Lower lobe of right lung (tissue), 2 donors: ENCODE measurements at regions not wholly inside any gene's neighbourhood (a gene's known extent, or its start where the extent isn't known, plus 50 kb on each side); places are given as distances from the start of the nearest gene placed in this dataset.

Experiments
- ATAC-seq, 2 donors: fragments of 200-7000 bp; cut with Tn5 transposase; one replicate each; pipeline ENCODE4 v1.9.1; 2020 to 2022; ENCODE audit warnings: mild to moderate bottlenecking in 2 of 2, moderate library complexity in 2 of 2
- DNase-seq: peaks from one replicate; pipeline ENCODE4 v3.0.0-alpha.2; 2020
- H3K27ac ChIP-seq: fragments of 200-600 bp; one replicate; pipeline ENCODE4 v1.8.0; 2022
- H3K27me3 ChIP-seq: fragments of 200-600 bp; one replicate; pipeline ENCODE4 v1.8.0; 2022; ENCODE audit warnings: low read depth
- H3K36me3 ChIP-seq: fragments of 200-600 bp; one replicate; pipeline ENCODE4 v1.8.0; 2022; ENCODE audit warnings: mild to moderate bottlenecking
- H3K4me1 ChIP-seq: fragments of 200-600 bp; one replicate; pipeline ENCODE4 v1.8.0; 2022
- H3K4me3 ChIP-seq: fragments of 200-600 bp; one replicate; pipeline ENCODE4 v1.8.0; 2022; ENCODE audit warnings: mild to moderate bottlenecking
- H3K9me3 ChIP-seq: fragments of 200-600 bp; one replicate; pipeline ENCODE4 v1.8.0; 2022
- intact Hi-C: fragments of 100-400 bp; cut with DNase I; formaldehyde crosslinking; loops from one replicate; pipeline ENCODE4 v1.11.0; 2022
- TF ChIP-seq, protein P1 (sequence below): fragments of 200-600 bp; IDR thresholded peaks from one replicate; pipeline ENCODE4 v1.8.0; 2022; ENCODE audit warnings: antibody characterized with exemption, mild to moderate bottlenecking
- donor health status: DM: no; HTN: yes; CAD: no; lungs with severe emphysema.

DNA sequence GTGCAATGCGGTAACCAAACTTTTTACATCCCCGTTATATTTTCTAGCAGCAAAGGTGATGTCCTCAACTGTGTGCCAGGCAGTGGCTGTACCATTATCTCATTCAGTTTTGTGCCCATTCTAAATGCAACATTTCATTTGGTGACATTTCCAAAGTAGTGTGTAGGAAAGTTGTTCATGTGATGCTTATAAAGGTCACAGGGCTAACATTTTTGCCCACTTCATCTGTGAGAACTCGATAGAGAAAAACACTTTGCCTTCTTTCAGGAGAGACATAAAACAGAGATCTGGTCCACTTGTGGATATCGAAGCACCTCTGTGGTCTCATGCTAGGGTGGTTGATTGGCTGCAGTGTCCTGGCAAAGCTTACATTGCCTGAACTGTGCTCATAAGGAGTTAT lies 414.2 kb upstream of the PDE3A start:
- TF ChIP-seq, protein P1, sequence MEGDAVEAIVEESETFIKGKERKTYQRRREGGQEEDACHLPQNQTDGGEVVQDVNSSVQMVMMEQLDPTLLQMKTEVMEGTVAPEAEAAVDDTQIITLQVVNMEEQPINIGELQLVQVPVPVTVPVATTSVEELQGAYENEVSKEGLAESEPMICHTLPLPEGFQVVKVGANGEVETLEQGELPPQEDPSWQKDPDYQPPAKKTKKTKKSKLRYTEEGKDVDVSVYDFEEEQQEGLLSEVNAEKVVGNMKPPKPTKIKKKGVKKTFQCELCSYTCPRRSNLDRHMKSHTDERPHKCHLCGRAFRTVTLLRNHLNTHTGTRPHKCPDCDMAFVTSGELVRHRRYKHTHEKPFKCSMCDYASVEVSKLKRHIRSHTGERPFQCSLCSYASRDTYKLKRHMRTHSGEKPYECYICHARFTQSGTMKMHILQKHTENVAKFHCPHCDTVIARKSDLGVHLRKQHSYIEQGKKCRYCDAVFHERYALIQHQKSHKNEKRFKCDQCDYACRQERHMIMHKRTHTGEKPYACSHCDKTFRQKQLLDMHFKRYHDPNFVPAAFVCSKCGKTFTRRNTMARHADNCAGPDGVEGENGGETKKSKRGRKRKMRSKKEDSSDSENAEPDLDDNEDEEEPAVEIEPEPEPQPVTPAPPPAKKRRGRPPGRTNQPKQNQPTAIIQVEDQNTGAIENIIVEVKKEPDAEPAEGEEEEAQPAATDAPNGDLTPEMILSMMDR = no peak
- Histone ChIP-seq H3K27ac (no peak overlapping the region), H3K9me3 (no peaks in the 10 kb centered on the region), H3K4me1 (no peaks in the 10 kb centered on the region), H3K36me3 (no peaks in the 10 kb centered on the region), H3K4me3 (no peak overlapping the region), H3K27me3 (no peaks in the 10 kb centered on the region)
- ATAC-seq (no peak), DNase-seq (no peak)
- intact Hi-C loops = no loop called here

DNA sequence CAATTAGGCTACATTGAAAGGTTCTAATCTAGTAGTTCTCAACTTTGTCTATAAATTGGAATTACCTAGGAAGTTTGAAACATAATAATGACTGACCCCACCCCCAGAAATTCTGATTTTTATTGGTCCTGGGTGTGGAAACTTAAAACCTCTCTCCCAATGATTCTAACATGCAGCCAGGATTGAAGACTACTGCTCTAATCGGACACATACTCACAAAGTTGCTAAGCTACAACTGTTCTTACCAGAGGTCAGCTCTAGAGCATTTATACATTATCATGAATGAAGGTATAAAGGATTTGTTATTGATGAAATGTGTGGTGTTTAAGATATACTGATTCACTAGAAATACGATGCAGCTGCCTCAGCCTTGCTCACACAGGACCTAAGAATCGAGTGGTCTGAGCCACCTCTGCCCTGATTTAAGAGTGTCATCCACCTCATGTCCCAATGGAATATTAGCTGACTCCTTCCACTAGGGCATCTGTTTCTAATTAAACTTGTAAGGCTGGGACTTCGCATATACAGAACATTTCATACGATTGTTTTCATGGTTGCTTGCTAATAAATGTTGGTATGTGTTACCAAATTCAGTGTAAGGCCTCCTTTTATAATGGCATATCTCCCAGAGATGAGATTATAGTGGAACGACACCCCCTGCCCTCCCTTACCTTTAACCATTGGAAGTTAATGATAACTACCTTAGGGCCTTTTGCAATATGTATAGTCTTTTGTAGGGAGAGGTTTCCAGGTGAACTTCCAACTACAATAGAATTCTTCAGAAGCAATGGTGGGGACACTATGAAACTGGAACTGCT lies 410.8 kb upstream of the PDE3A start:
- no peak for DNase-seq
- TF ChIP-seq, protein P1 = no peak
- Histone ChIP-seq H3K4me1 (no peaks in the 10 kb centered on the region), H3K27me3 (no peaks in the 10 kb centered on the region), H3K27ac (no peak overlapping the region), H3K4me3 (no peak overlapping the region), H3K36me3 (no peaks in the 10 kb centered on the region), H3K9me3 (no peaks in the 10 kb centered on the region)
- intact Hi-C loops = no loop called here
- ATAC-seq = no peak

DNA sequence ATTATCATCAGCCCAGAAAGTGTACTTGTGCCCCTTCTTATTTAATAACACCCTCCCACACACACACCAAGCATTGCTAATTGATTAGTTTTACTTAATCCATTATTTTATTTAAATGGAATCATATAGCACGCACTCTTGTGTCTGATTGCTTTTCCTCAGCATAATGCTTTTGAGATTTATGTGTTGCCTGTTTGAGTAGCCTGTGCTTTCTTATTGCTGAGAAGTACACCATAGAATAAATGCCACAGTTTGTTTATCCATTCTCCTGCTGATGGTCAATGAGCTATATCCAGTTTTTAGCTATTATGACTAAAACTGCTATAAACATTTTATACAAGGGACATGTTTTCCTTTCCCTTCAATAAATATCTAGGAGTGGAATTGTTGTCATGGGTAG lies 409.9 kb upstream of the PDE3A start:
- TF ChIP-seq, protein P1 = no peak
- Histone ChIP-seq H3K4me3 (no peak overlapping the region), H3K4me1 (no peaks in the 10 kb centered on the region), H3K9me3 (no peaks in the 10 kb centered on the region), H3K36me3 (no peaks in the 10 kb centered on the region), H3K27ac (no peak overlapping the region), H3K27me3 (no peaks in the 10 kb centered on the region)
- intact Hi-C loops = no loop called here
- DNase-seq (no peak), ATAC-seq (no peak)

DNA sequence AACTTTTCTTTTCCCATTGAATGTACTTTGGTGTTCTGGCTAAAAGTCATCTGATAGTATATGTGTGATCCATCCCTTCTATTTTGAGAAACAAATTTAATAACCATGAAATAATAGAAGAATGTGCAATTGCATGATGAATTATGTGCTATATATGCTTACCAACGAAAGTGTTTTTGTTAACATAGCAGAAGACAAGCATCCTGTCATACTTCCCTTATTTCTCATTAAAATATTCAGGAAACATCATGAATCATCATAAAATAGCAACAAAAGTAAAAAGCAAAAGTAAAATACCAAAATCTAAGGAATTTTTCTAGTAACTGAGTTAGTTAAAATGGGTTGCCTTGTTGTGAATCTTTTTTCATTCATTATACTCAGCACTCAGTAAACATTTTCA lies 409.0 kb upstream of the PDE3A start:
- Histone ChIP-seq H3K36me3 (no peaks in the 10 kb centered on the region), H3K9me3 (no peaks in the 10 kb centered on the region), H3K4me1 (no peaks in the 10 kb centered on the region), H3K27ac (no peak overlapping the region), H3K4me3 (no peak overlapping the region), H3K27me3 (no peaks in the 10 kb centered on the region)
- intact Hi-C loops = no loop called here
- DNase-seq (no peak), ATAC-seq (no peak)
- TF ChIP-seq, protein P1 = no peak

DNA sequence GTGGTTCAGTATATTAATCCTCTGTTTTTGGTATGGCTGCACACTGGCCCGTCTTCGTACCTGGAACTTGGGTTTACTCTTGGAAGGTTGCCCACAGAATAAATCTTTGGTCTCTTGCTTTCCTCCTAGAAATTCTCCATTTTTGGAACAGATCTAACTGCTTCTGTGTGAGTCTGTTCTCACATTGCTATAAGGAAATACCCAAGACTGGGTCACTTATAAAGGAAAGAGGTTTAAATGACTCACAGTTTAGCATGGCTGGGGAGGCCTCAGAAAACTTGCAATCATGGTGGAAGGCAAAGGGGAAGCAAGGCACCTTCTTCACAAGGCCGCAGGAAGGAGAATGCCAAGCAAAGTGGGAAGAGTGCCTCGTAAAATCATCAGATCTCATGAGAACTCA lies 407.8 kb upstream of the PDE3A start:
- intact Hi-C loops = no loop called here
- no peak for ATAC-seq

More for the DNA sequence above, 407.8 kb upstream of the PDE3A start:
- Histone ChIP-seq H3K36me3 (no peaks in the 10 kb centered on the region), H3K4me1 (no peaks in the 10 kb centered on the region), H3K27me3 (no peaks in the 10 kb centered on the region), H3K4me3 (no peak overlapping the region), H3K27ac (no peak overlapping the region), H3K9me3 (no peaks in the 10 kb centered on the region)
- TF ChIP-seq, protein P1 = no peak
- no peak for DNase-seq
